Keratinocyte (primary cell): ENCODE measurements at regions not wholly inside any gene's neighbourhood (a gene's known extent, or its start where the extent isn't known, plus 50 kb on each side); places are given as distances from the start of the nearest gene placed in this dataset.

ENCODE experiments used
- DNase-seq: peaks from one replicate; pipeline ENCODE4 v3.0.0-alpha.2; 2011; ENCODE audit warnings: low read depth, missing footprints, low spot score
- FAIRE-seq: peaks from 2 replicates; lab custom pipeline; 2011; peaks lifted over from hg19 to GRCh38; lab: Jason Lieb, UNC
- H2AFZ ChIP-seq: 2 replicates; pipeline ENCODE4 v1.6.0; 2012; ENCODE audit warnings: low read length, control low read depth, inconsistent platforms; ENCODE audit not compliant: control insufficient read depth
- H3K27ac ChIP-seq: 2 replicates; pipeline ENCODE4 v1.5.1; 2011; ENCODE audit warnings: low read length; ENCODE audit not compliant: control insufficient read depth, insufficient read depth
- H3K27me3 ChIP-seq: 3 replicates; pipeline ENCODE4 v1.6.0; 2011; ENCODE audit warnings: low read length; ENCODE audit not compliant: control insufficient read depth, insufficient read depth; ENCODE audit errors: extremely low read depth
- H3K36me3 ChIP-seq, 2 experiments: 2 replicates in 1 of 2; 3 replicates in 1 of 2; pipeline ENCODE4 v1.5.1; 2011; ENCODE audit warnings: low read length in 2 of 2, mild to moderate bottlenecking in 1 of 2; ENCODE audit not compliant: control insufficient read depth in 2 of 2, insufficient read depth in 2 of 2; ENCODE audit errors: extremely low read depth in 1 of 2
- H3K4me1 ChIP-seq: 3 replicates; pipeline ENCODE4 v1.5.1; 2011; ENCODE audit warnings: low read length; ENCODE audit not compliant: control insufficient read depth, insufficient read depth; ENCODE audit errors: extremely low read depth
- H3K4me2 ChIP-seq: 3 replicates; pipeline ENCODE4 v1.6.0; 2011; ENCODE audit warnings: low read depth, low read length; ENCODE audit not compliant: control insufficient read depth, insufficient read depth; ENCODE audit errors: extremely low read depth
- H3K4me3 ChIP-seq, 3 experiments: fragments of 200-600 bp in 1 of 3; sonication (generic) in 1 of 3; 2 replicates in 2 of 3; 3 replicates in 1 of 3; pipeline ENCODE4 v1.5.1; 2011 to 2016; ENCODE audit warnings: low read length in 3 of 3, mild to moderate bottlenecking in 3 of 3, control low read depth in 2 of 3, inconsistent platforms in 1 of 3, low read depth in 1 of 3, mixed read lengths in 1 of 3, mixed run types in 1 of 3, moderate library complexity in 1 of 3; ENCODE audit not compliant: control insufficient read depth in 2 of 3, insufficient read depth in 2 of 3; ENCODE audit errors: extremely low read depth in 1 of 3
- H3K79me2 ChIP-seq: 2 replicates; pipeline ENCODE4 v1.6.0; 2012; ENCODE audit warnings: low read length; ENCODE audit not compliant: control insufficient read depth, insufficient read depth
- H3K9ac ChIP-seq: 3 replicates; pipeline ENCODE4 v1.6.0; 2011; ENCODE audit warnings: low read length; ENCODE audit not compliant: control insufficient read depth, insufficient read depth; ENCODE audit errors: extremely low read depth
- H3K9me1 ChIP-seq: 3 replicates; pipeline ENCODE4 v1.6.0; 2011; ENCODE audit warnings: low read length; ENCODE audit not compliant: control insufficient read depth, insufficient read depth; ENCODE audit errors: extremely low read depth
- H3K9me3 ChIP-seq: 2 replicates; pipeline ENCODE4 v1.5.1; 2012; ENCODE audit warnings: low read depth, low read length; ENCODE audit not compliant: control insufficient read depth
- H4K20me1 ChIP-seq: 3 replicates; pipeline ENCODE4 v1.6.0; 2011; ENCODE audit warnings: low read length; ENCODE audit not compliant: control insufficient read depth, insufficient read depth; ENCODE audit errors: extremely low read depth
- EZH2 ChIP-seq: IDR thresholded peaks from one replicate; pipeline ENCODE4 v1.6.1; 2012; ENCODE audit warnings: inconsistent platforms, mild to moderate bottlenecking, low read length, moderate library complexity
- dilution Hi-C: fragments of 300-500 bp; cut with MboI; formaldehyde crosslinking; loops from one replicate; pipeline ENCODE4 v1.7.0; 2020; ENCODE audit warnings: low sequenced_read_pairs; ENCODE audit not compliant: extremely low pct_ligation_motif_present
- TF ChIP-seq, protein P1 (sequence below), 3 experiments: IDR thresholded peaks in 1 of 3; conservative IDR thresholded peaks in 1 of 3; optimal IDR thresholded peaks in 1 of 3; 2 replicates in 2 of 3; 3 replicates in 1 of 3; pipeline versions ENCODE3 to v1.5.1; 2011; ENCODE audit warnings: low read length in 3 of 3, mild to moderate bottlenecking in 3 of 3, moderate library complexity in 2 of 3, control low read depth in 1 of 3, inconsistent platforms in 1 of 3; ENCODE audit not compliant: insufficient read depth in 2 of 3; ENCODE audit errors: extremely low read depth in 1 of 3

GRCh38 chr2:195582188-195582587 lies 74.8 kb upstream of the SLC39A10 start:
- H3K9me3 ChIP-seq, result no peaks in the 10 kb centered on the region
- no peaks in the 10 kb centered on the region for H4K20me1 ChIP-seq
- no peaks in the 10 kb centered on the region for H3K27me3 ChIP-seq
- dilution Hi-C loops, result no loop called here
- no peak overlapping the region for H3K4me3 ChIP-seq
- no peak overlapping the region for H3K27ac ChIP-seq
- H3K9ac ChIP-seq, result no peak overlapping the region
- FAIRE-seq, result no peak
- H3K9me1 ChIP-seq, result no peaks in the 10 kb centered on the region
- DNase-seq, result no peak
- peaks cover 4% of the 10 kb centered on the region for H3K4me1 ChIP-seq
- no peaks in the 10 kb centered on the region for H3K36me3 ChIP-seq
- TF ChIP-seq EZH2, result no peak
- TF ChIP-seq, protein P1, sequence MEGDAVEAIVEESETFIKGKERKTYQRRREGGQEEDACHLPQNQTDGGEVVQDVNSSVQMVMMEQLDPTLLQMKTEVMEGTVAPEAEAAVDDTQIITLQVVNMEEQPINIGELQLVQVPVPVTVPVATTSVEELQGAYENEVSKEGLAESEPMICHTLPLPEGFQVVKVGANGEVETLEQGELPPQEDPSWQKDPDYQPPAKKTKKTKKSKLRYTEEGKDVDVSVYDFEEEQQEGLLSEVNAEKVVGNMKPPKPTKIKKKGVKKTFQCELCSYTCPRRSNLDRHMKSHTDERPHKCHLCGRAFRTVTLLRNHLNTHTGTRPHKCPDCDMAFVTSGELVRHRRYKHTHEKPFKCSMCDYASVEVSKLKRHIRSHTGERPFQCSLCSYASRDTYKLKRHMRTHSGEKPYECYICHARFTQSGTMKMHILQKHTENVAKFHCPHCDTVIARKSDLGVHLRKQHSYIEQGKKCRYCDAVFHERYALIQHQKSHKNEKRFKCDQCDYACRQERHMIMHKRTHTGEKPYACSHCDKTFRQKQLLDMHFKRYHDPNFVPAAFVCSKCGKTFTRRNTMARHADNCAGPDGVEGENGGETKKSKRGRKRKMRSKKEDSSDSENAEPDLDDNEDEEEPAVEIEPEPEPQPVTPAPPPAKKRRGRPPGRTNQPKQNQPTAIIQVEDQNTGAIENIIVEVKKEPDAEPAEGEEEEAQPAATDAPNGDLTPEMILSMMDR (optimal IDR thresholded peaks at IDR 0.05 in 1 of 3, IDR thresholded peaks at IDR 0.05 in 1 of 3, conservative IDR thresholded peaks at IDR 0.05 in 1 of 3; ENCODE audit: extremely low read depth in 1 of 3, insufficient read depth in 2 of 3, low read length in 3 of 3), result no peak
- no peak overlapping the region for H2AFZ ChIP-seq
- H3K4me2 ChIP-seq, result no peak overlapping the region
- H3K79me2 ChIP-seq, result no peaks in the 10 kb centered on the region

DNA sequence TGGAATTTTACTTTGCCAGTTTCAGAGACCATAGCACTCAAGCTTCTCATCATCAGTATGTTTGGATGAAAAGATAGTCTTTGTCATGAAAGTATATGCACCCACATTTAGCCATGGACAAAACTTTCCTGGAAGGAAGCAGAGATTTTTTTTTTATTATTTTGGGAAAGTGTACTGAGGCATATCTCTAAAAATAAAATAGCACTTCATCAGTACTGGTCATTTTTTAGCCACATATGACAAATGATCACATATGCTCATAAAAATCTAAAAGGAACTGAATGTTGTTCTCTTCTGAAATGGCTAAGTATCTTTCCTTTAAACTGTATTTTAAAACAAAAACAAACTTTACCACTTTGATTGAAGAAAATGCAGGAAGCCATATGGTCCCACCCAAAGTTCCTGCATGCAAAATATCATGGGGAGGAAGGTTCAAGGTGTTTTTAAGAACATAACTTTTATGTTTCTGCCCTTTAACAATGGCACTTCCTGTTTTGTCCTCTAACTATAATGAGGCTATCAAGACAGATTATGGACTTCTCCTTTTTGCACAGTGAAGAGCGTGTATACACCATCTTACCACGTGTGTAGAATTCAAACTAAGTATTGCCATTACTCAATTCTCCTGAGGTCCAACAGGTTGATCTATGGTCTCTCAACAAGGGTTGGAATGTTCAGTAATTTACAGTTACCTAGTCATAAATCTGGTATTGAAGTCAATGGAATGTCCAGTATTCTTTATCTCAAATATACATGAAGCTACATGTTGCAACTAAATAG lies 77.1 kb upstream of the SLC39A10 start:
- no peaks in the 10 kb centered on the region for H3K27me3 ChIP-seq
- H3K4me2 ChIP-seq, result no peak overlapping the region
- no peaks in the 10 kb centered on the region for H3K79me2 ChIP-seq
- no peak for TF ChIP-seq EZH2
- TF ChIP-seq, protein P1 (optimal IDR thresholded peaks at IDR 0.05 in 1 of 3, IDR thresholded peaks at IDR 0.05 in 1 of 3, conservative IDR thresholded peaks at IDR 0.05 in 1 of 3; ENCODE audit: extremely low read depth in 1 of 3, insufficient read depth in 2 of 3, low read length in 3 of 3), result no peak
- peak; percentile 53 for FAIRE-seq
- no peak overlapping the region for H3K9ac ChIP-seq
- H3K9me1 ChIP-seq, result no peaks in the 10 kb centered on the region
- peaks cover 11% of the 10 kb centered on the region for H3K4me1 ChIP-seq
- DNase-seq, result no peak
- dilution Hi-C loops, result no loop called here
- no peaks in the 10 kb centered on the region for H3K9me3 ChIP-seq
- no peaks in the 10 kb centered on the region for H4K20me1 ChIP-seq
- no peak overlapping the region for H3K4me3 ChIP-seq
- no peaks in the 10 kb centered on the region for H3K36me3 ChIP-seq
- peak overlapping the region; percentile 51 for H2AFZ ChIP-seq
- no peak overlapping the region for H3K27ac ChIP-seq
